Kidney (tissue), 13 donors: ENCODE measurements at regions not wholly inside any gene's neighbourhood (a gene's known extent, or its start where the extent isn't known, plus 50 kb on each side); places are given as distances from the start of the nearest gene placed in this dataset.
"Not testable (repeated sequence)": the region's sequence is repeated elsewhere in the genome, so short reads cannot be mapped to it uniquely, and the experiment has no call there.

Experiments
- DNase-seq, 5 donors: peaks; one replicate each; pipeline ENCODE4 v3.0.0-alpha.2; 2013 to 2020
- FAIRE-seq: peaks from 2 replicates; lab custom pipeline; 2012; peaks lifted over from hg19 to GRCh38; lab: Jason Lieb, UNC
- H3K27ac ChIP-seq, 2 donors: one replicate each; pipeline ENCODE4 v1.7.0; 2013; ENCODE audit warnings: low read depth in 2 of 2, low read length in 2 of 2, inconsistent platforms in 1 of 2
- H3K27me3 ChIP-seq: one replicate; pipeline ENCODE4 v1.7.1; 2013; ENCODE audit warnings: low read length, inconsistent platforms; ENCODE audit not compliant: control insufficient read depth, insufficient read depth
- H3K36me3 ChIP-seq, 3 donors: one replicate each; pipeline versions ENCODE4 v1.7.0 to v1.7.1; 2013; ENCODE audit warnings: low read length in 3 of 3, control low read depth in 1 of 3, inconsistent platforms in 1 of 3; ENCODE audit not compliant: insufficient read depth in 3 of 3, control insufficient read depth in 2 of 3
- H3K4me1 ChIP-seq, 3 donors: one replicate each; pipeline versions ENCODE4 v1.7.0 to v1.7.1; 2013; ENCODE audit warnings: low read length in 3 of 3, inconsistent platforms in 1 of 3, low read depth in 1 of 3; ENCODE audit not compliant: control insufficient read depth in 2 of 3, insufficient read depth in 2 of 3
- H3K4me3 ChIP-seq, 3 donors: one replicate each; pipeline versions ENCODE4 v1.7.0 to v1.8.1; 2013; ENCODE audit warnings: low read length in 3 of 3, control low read depth in 1 of 3, inconsistent platforms in 1 of 3
- H3K9ac ChIP-seq, 3 donors: one replicate each; pipeline versions ENCODE4 v1.7.0 to v1.7.1; 2013; ENCODE audit warnings: low read length in 3 of 3, control low read depth in 1 of 3, inconsistent platforms in 1 of 3
- H3K9me3 ChIP-seq, 3 donors: one replicate each; pipeline versions ENCODE4 v1.7.0 to v1.7.1; 2013; ENCODE audit warnings: low read length in 3 of 3, control low read depth in 1 of 3, inconsistent platforms in 1 of 3; ENCODE audit not compliant: control insufficient read depth in 2 of 3, insufficient read depth in 1 of 3
- intact Hi-C: fragments of 100-400 bp; cut with DNase I; formaldehyde crosslinking; loops from one replicate; pipeline ENCODE4 v1.11.1; 2022
- TF ChIP-seq, protein P1 (sequence below): IDR thresholded peaks from 3 replicates; pipeline ENCODE4 v1.5.1; 2012; ENCODE audit warnings: mild to moderate bottlenecking, moderate library complexity, borderline replicate concordance; ENCODE audit not compliant: insufficient read depth; ENCODE audit errors: extremely low read depth
- donor health status: control.
- donor health status: control.
- donor health status: control.
- donor health status: control.
- donor health status: control.
- donor health status: DM: yes; HTN: yes; CAD: no.
- donor health status: Normal renal cell carcinoma (clear cell type).

DNA sequence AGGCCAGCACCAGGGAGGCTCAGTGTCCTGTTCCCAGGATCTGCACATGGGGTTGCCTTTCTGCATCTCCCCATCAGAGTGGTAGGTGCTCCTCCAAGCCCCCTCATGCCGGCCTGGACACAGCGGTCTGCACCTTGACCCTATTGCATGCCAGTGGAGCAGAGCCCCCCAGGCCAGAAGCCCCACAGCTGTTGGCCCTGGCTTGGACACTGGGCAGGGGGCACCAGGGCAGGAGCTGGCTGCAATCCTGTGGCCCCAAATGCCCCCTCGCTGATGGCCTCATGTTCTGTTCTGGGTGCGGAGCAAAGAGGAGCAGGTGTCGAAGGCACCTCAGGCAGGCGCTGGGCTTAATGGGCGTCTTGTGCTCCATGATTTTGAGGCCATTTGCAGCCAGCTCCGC lies 62.7 kb downstream of the CCDC74A start:
- no peak overlapping the region for H3K27ac ChIP-seq
- H3K9me3 ChIP-seq: no peaks in the 10 kb centered on the region
- intact Hi-C loops: no loop called here
- no peaks in the 10 kb centered on the region for H3K27me3 ChIP-seq
- DNase-seq (no peak), FAIRE-seq (no peak)
- no peaks in the 10 kb centered on the region for H3K36me3 ChIP-seq
- no peak overlapping the region for H3K9ac ChIP-seq
- no peaks in the 10 kb centered on the region for H3K4me1 ChIP-seq
- TF ChIP-seq, protein P1, sequence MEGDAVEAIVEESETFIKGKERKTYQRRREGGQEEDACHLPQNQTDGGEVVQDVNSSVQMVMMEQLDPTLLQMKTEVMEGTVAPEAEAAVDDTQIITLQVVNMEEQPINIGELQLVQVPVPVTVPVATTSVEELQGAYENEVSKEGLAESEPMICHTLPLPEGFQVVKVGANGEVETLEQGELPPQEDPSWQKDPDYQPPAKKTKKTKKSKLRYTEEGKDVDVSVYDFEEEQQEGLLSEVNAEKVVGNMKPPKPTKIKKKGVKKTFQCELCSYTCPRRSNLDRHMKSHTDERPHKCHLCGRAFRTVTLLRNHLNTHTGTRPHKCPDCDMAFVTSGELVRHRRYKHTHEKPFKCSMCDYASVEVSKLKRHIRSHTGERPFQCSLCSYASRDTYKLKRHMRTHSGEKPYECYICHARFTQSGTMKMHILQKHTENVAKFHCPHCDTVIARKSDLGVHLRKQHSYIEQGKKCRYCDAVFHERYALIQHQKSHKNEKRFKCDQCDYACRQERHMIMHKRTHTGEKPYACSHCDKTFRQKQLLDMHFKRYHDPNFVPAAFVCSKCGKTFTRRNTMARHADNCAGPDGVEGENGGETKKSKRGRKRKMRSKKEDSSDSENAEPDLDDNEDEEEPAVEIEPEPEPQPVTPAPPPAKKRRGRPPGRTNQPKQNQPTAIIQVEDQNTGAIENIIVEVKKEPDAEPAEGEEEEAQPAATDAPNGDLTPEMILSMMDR: no peak
- no peak overlapping the region for H3K4me3 ChIP-seq

DNA sequence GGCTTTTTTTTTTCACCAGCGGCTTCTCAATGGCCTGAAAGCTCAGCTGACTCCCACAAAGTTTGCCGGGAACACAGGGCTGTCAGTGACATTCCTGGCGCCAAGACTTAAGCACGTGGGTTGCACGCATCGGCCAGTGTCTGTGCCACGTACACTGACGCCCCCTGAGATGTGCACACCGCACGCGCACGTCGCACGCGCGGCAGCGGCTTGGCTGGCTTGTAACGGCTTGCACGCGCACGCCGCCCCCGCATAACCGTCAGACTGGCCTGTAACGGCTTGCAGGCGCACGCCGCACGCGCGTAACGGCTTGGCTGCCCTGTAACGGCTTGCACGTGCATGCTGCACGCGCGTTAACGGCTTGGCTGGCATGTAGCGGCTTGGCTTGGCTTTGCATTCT lies 63.2 kb downstream of the CCDC74A start:
- Histone ChIP-seq H3K9ac (no peak overlapping the region), H3K4me1 (no peaks in the 10 kb centered on the region), H3K27ac (no peak overlapping the region), H3K9me3 (no peaks in the 10 kb centered on the region), H3K36me3 (no peaks in the 10 kb centered on the region), H3K27me3 (no peaks in the 10 kb centered on the region), H3K4me3 (no peak overlapping the region)
- intact Hi-C loops: no loop called here
- TF ChIP-seq, protein P1: no peak
- FAIRE-seq: no peak
- no peak for DNase-seq

DNA sequence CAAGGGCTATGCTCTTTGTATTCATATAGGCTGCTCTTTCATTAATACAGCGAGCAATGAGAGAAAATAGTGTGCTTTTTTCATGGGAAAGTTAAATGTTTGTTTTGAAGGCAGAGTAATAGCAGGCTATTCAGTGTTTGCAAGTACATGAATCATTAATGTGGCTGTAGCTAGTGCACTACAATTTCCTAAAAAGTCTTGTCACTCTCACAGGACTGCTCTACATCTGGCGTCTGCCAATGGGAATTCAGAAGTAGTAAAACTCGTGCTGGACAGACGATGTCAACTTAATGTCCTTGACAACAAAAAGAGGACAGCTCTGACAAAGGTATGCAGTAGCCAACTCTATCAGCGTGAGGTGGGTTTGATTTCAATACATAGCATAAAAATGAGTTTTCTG lies 68.9 kb downstream of the CCDC74A start:
- H3K9me3 ChIP-seq, FAIRE-seq, DNase-seq, intact Hi-C loops, H3K27ac ChIP-seq, H3K9ac ChIP-seq, H3K36me3 ChIP-seq, H3K4me1 ChIP-seq, H3K4me3 ChIP-seq, H3K27me3 ChIP-seq: not testable (repeated sequence)

DNA sequence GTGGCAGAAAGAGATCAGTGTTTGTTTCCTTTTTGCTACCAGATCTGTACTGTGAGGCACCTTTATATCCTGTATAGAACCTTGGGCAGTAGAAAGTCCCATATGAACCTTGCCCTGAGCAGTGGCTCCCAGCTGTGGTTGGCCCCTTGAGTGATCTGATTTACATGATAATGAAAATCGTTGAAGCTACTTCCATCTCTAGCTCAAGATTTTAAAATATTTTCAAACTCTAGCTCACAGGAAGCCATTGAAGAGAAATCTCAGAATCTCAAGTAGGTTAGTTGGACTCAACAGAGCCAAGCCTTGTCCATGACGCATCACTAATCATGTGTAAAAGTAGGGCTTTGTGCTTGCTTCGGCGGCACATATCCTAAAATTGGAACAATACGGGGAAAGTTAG lies 74.8 kb downstream of the CCDC74A start:
- DNase-seq, H3K9me3 ChIP-seq, H3K9ac ChIP-seq, H3K36me3 ChIP-seq, intact Hi-C loops, H3K4me1 ChIP-seq, H3K4me3 ChIP-seq, FAIRE-seq, H3K27ac ChIP-seq, H3K27me3 ChIP-seq: not testable (repeated sequence)

DNA sequence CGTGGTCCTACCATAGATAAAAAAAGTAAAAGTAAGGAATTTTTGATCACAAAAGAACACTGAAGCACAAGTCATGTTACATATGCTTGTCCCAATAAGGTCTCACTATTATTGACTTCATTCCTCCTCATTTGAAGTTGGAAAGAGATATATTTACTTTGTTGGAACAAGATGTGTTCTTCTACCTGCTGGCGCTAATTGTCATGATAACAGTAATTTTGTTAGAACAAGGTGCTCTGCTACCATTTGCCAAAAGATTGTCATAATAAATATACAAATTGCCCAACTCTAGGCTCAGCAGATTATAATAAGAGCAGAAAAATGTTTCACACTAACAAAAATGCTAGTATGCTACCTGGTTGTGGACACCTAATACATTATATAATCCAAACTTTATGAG lies 77.0 kb downstream of the CCDC74A start:
- H3K4me1 ChIP-seq, H3K9ac ChIP-seq, H3K36me3 ChIP-seq, DNase-seq, H3K4me3 ChIP-seq, FAIRE-seq, H3K27ac ChIP-seq, H3K27me3 ChIP-seq, intact Hi-C loops, H3K9me3 ChIP-seq: not testable (repeated sequence)

DNA sequence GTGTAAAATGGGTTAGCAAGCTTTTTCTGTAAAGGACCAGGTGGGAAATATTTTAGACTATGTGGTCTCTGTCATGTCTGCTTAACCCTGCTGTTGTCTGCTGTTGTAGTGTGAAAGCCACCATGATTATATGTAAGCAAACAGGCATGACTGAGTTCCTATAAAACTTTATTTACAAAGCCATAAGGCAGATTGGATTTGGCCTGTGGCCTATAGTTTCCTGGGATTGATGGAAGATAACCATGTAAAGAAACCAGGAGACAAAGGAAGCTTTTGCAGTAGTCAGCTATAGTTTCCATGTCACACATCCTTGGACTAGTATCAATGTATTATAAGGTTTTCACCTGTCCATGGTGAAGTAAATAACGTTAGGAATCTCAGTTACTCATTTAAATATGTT lies 78.7 kb downstream of the CCDC74A start:
- not testable (repeated sequence) for FAIRE-seq, H3K4me3 ChIP-seq

DNA sequence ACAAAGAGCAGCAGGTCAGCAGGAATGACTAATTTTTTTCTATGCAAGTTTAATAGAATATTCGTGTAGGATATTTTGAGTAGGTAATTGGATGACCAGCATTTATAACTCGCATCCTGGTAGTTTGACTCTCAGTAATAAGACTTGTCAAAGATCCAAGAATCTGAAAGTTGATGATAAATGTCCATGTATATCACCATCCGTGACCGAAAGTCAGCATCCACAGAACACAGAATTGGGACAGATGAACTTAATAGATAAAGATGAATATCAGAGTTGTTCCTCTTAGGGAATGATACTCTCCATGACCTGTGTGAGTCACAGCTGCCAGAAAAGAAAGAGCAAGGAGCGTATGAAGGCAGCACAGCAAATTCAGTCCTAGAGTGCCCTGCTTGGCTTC lies 79.4 kb downstream of the CCDC74A start:
- FAIRE-seq, H3K27ac ChIP-seq, H3K36me3 ChIP-seq, intact Hi-C loops, H3K9ac ChIP-seq, DNase-seq, H3K27me3 ChIP-seq, H3K9me3 ChIP-seq, H3K4me1 ChIP-seq, H3K4me3 ChIP-seq: not testable (repeated sequence)

More for the DNA sequence above, 78.7 kb downstream of the CCDC74A start:
- H3K9ac ChIP-seq, intact Hi-C loops, H3K9me3 ChIP-seq, H3K27ac ChIP-seq, DNase-seq, H3K36me3 ChIP-seq, H3K4me1 ChIP-seq, H3K27me3 ChIP-seq: not testable (repeated sequence)
